A673 (cell line): ENCODE measurements at regions not wholly inside any gene's neighbourhood (a gene's known extent, or its start where the extent isn't known, plus 50 kb on each side); places are given as distances from the start of the nearest gene placed in this dataset.
"Not testable (repeated sequence)": the region's sequence is repeated elsewhere in the genome, so short reads cannot be mapped to it uniquely, and the experiment has no call there.

Experiments
- BruUV-seq: library from RNA; stranded (reverse); fragments of 400-500 nt; replicated peaks from 2 replicates; lab custom pipeline; 2021; lab: Mats Ljungman, UMichigan
- CTCF ChIA-PET: fragments of 300-600 bp; sonication (Branson Sonifier 250); formaldehyde crosslinking; loops from one replicate; lab custom pipeline; 2022; ENCODE audit warnings: antibody characterized with exemption; lab: Charles Lee
- POLR2A ChIA-PET: fragments of 300-600 bp; sonication (Branson Sonifier 250); formaldehyde crosslinking; loops from one replicate; lab custom pipeline; 2022; ENCODE audit warnings: antibody characterized with exemption; ENCODE audit not compliant: low non-redundant PET; lab: Charles Lee
- DNase-seq: peaks from one replicate; pipeline ENCODE4 v3.0.0-alpha.2; 2015; ENCODE audit warnings: low spot score
- H3K27ac ChIP-seq: fragments of 200-600 bp; sonication (generic); 2 replicates; pipeline ENCODE4 v1.5.1; 2016; ENCODE audit warnings: mixed run types, low read depth, mild to moderate bottlenecking, mixed read lengths, antibody characterized with exemption, low read length; ENCODE audit not compliant: poor library complexity, severe bottlenecking
- H3K27me3 ChIP-seq: fragments of 200-600 bp; sonication (generic); replicated peaks from 2 replicates; pipeline ENCODE4 v1.6.1; 2017; ENCODE audit warnings: mixed run types, low read depth, mild to moderate bottlenecking, mixed read lengths, antibody characterized with exemption, low read length; ENCODE audit not compliant: insufficient read depth, poor library complexity
- H3K36me3 ChIP-seq: fragments of 200-600 bp; sonication (generic); 2 replicates; pipeline ENCODE4 v1.6.1; 2016; ENCODE audit warnings: mixed run types, mild to moderate bottlenecking, mixed read lengths, antibody characterized with exemption, low read length; ENCODE audit not compliant: insufficient read depth, poor library complexity, severe bottlenecking
- H3K4me1 ChIP-seq: fragments of 200-600 bp; sonication (generic); 2 replicates; pipeline ENCODE4 v1.6.1; 2017; ENCODE audit warnings: mixed run types, mild to moderate bottlenecking, mixed read lengths, antibody characterized with exemption, low read length; ENCODE audit not compliant: insufficient read depth, poor library complexity, severe bottlenecking
- H3K4me3 ChIP-seq: fragments of 200-600 bp; sonication (generic); 2 replicates; pipeline ENCODE4 v1.5.1; 2016; ENCODE audit warnings: low read depth, mixed run types, mild to moderate bottlenecking, mixed read lengths, low read length; ENCODE audit not compliant: poor library complexity, severe bottlenecking
- H3K9me3 ChIP-seq: fragments of 200-600 bp; sonication (generic); 2 replicates; pipeline ENCODE4 v1.6.1; 2016; ENCODE audit warnings: mixed run types, low read depth, mild to moderate bottlenecking, mixed read lengths, antibody characterized with exemption, low read length; ENCODE audit not compliant: poor library complexity, severe bottlenecking
- EZH2 ChIP-seq: fragments of 200-600 bp; sonication (generic); IDR thresholded peaks from 2 replicates; pipeline ENCODE4 v1.6.1; 2017; ENCODE audit warnings: borderline replicate concordance, low read depth, mild to moderate bottlenecking, mixed read lengths, antibody characterized with exemption, low read length; ENCODE audit not compliant: poor library complexity, severe bottlenecking
- intact Hi-C: fragments of 100-400 bp; cut with micrococcal nuclease; formaldehyde crosslinking; loops from one replicate; pipeline ENCODE4 v1.10.0; 2022; ENCODE audit not compliant: unreplicated experiment
- TF ChIP-seq, protein P1 (sequence below): fragments of 300-800, 200-600 bp; sonication (generic); conservative IDR thresholded peaks from 2 replicates; pipeline ENCODE4 v1.5.1; 2017; ENCODE audit warnings: low read depth, mild to moderate bottlenecking, antibody characterized with exemption, low read length, moderate library complexity, mixed read lengths

DNA sequence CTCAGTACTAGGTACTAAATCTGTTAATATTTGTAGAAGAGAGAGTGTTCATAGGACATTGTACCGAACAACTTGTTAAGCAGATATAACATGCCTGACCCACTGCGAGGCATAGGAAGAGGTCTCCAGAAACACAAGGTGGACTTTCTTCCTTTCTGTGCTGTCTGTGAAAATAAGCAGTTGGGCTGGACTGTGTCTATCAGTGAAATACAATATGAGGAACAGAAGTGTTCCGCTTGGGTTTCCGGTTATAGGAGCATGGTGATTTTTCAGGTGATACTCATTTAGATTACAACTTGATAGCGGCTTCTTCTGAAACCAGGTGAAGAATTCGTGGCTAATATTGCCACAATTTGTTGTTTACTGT lies 60.9 kb upstream of the TLR4 start:
- H3K4me1 ChIP-seq = no peaks in the 10 kb centered on the region
- no peaks in the 10 kb centered on the region for H3K9me3 ChIP-seq
- TF ChIP-seq, protein P1, sequence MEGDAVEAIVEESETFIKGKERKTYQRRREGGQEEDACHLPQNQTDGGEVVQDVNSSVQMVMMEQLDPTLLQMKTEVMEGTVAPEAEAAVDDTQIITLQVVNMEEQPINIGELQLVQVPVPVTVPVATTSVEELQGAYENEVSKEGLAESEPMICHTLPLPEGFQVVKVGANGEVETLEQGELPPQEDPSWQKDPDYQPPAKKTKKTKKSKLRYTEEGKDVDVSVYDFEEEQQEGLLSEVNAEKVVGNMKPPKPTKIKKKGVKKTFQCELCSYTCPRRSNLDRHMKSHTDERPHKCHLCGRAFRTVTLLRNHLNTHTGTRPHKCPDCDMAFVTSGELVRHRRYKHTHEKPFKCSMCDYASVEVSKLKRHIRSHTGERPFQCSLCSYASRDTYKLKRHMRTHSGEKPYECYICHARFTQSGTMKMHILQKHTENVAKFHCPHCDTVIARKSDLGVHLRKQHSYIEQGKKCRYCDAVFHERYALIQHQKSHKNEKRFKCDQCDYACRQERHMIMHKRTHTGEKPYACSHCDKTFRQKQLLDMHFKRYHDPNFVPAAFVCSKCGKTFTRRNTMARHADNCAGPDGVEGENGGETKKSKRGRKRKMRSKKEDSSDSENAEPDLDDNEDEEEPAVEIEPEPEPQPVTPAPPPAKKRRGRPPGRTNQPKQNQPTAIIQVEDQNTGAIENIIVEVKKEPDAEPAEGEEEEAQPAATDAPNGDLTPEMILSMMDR = no peak
- TF ChIP-seq EZH2 = peak; percentile 61
- POLR2A ChIA-PET = no interaction called here
- BruUV-seq = no TSS peak
- CTCF ChIA-PET = no interaction called here
- H3K4me3 ChIP-seq = no peak overlapping the region
- peaks cover 52% of the 10 kb centered on the region for H3K27me3 ChIP-seq
- H3K36me3 ChIP-seq = no peaks in the 10 kb centered on the region
- DNase-seq = no peak
- intact Hi-C loops = loop anchor here (10.0 kb wide), 1 partner anchor 532 kb away; no protein-coding TSS in a partner anchor
- no peak overlapping the region for H3K27ac ChIP-seq

GRCh38 chr9:117642571-117643287 lies 61.5 kb upstream of the TLR4 start:
- H3K4me1 ChIP-seq, H3K9me3 ChIP-seq, DNase-seq, CTCF ChIA-PET, BruUV-seq, H3K36me3 ChIP-seq, H3K27ac ChIP-seq, H3K4me3 ChIP-seq, POLR2A ChIA-PET: not testable (repeated sequence)
- intact Hi-C loops = loop anchor here (10.0 kb wide), 1 partner anchor 532 kb away; no protein-coding TSS in a partner anchor
- peaks cover 47% of the 10 kb centered on the region for H3K27me3 ChIP-seq

GRCh38 chr9:117636681-117637080 lies 67.5 kb upstream of the TLR4 start:
- DNase-seq = no peak
- intact Hi-C loops = no loop called here
- TF ChIP-seq EZH2 = no peak
- TF ChIP-seq, protein P1 = no peak
- no peak overlapping the region for H3K4me3 ChIP-seq
- BruUV-seq = no TSS peak
- H3K9me3 ChIP-seq = no peaks in the 10 kb centered on the region
- POLR2A ChIA-PET = no interaction called here
- H3K36me3 ChIP-seq = no peaks in the 10 kb centered on the region
- CTCF ChIA-PET = no interaction called here
- peaks cover 18% of the 10 kb centered on the region for H3K27me3 ChIP-seq
- H3K4me1 ChIP-seq = no peaks in the 10 kb centered on the region
- H3K27ac ChIP-seq = no peak overlapping the region

DNA sequence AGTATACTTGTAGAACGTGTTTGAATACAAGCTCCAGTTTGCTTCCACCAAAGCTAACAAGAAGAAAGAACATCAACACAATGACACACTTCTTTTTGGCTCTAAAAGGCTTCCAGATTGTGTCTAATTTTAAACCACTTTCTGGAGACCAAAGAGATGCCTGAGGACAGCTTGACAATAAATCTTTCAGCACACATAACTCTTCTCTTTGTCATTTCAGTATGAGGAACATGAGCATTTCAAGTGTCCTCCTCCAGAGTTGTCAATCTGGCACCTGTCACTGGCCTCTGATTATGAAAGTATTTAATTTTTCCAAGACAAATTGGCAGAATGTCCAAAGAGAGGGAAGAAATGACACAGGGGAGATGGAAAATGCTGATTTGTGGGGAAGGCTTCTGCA lies 79.0 kb upstream of the TLR4 start:
- no peak for DNase-seq
- H3K4me3 ChIP-seq = no peak overlapping the region
- intact Hi-C loops = no loop called here
- TF ChIP-seq, protein P1 = no peak
- no peak for TF ChIP-seq EZH2
- no peaks in the 10 kb centered on the region for H3K4me1 ChIP-seq
- ChIA-PET CTCF (no interaction called here), POLR2A (no interaction called here)
- no peaks in the 10 kb centered on the region for H3K36me3 ChIP-seq
- no TSS peak for BruUV-seq
- no peaks in the 10 kb centered on the region for H3K9me3 ChIP-seq
- peaks cover 5% of the 10 kb centered on the region for H3K27me3 ChIP-seq
- H3K27ac ChIP-seq = no peak overlapping the region
